Trophoblast cell (in vitro differentiated cells and primary cell): ENCODE measurements at regions not wholly inside any gene's neighbourhood (a gene's known extent, or its start where the extent isn't known, plus 50 kb on each side); places are given as distances from the start of the nearest gene placed in this dataset.

ENCODE experiments used
- DNase-seq, 2 donors: peaks; one replicate each; pipeline ENCODE4 v3.0.0-alpha.2; 2016
- H2AFZ ChIP-seq: 2 replicates; pipeline ENCODE4 v1.6.1; 2013; ENCODE audit warnings: low read length, moderate library complexity, mild to moderate bottlenecking; ENCODE audit not compliant: insufficient read depth, poor library complexity
- H2AK5ac ChIP-seq: 2 replicates; pipeline ENCODE4 v1.6.1; 2013; ENCODE audit warnings: mild to moderate bottlenecking, low read length
- H2BK120ac ChIP-seq: 2 replicates; pipeline ENCODE4 v1.6.1; 2013; ENCODE audit warnings: low read length, mild to moderate bottlenecking, moderate library complexity; ENCODE audit not compliant: insufficient read depth, poor library complexity
- H2BK12ac ChIP-seq: 2 replicates; pipeline ENCODE4 v1.6.1; 2013; ENCODE audit warnings: mild to moderate bottlenecking, low read length, moderate library complexity
- H2BK5ac ChIP-seq: 2 replicates; pipeline ENCODE4 v1.6.1; 2013; ENCODE audit warnings: low read length, low read depth, moderate library complexity, mild to moderate bottlenecking; ENCODE audit not compliant: poor library complexity
- H3K14ac ChIP-seq: 2 replicates; pipeline ENCODE4 v1.6.1; 2013; ENCODE audit warnings: mild to moderate bottlenecking, low read length
- H3K18ac ChIP-seq: 2 replicates; pipeline ENCODE4 v1.6.1; 2013; ENCODE audit warnings: mild to moderate bottlenecking, low read length
- H3K23ac ChIP-seq: 2 replicates; pipeline ENCODE4 v1.6.1; 2013; ENCODE audit warnings: low read length
- H3K27ac ChIP-seq: 2 replicates; pipeline ENCODE4 v1.5.1; 2013; ENCODE audit warnings: low read depth, mild to moderate bottlenecking, inconsistent platforms, low read length, moderate library complexity
- H3K27me3 ChIP-seq: 2 replicates; pipeline ENCODE4 v1.6.1; 2013; ENCODE audit warnings: inconsistent platforms, mild to moderate bottlenecking, low read length, moderate library complexity; ENCODE audit not compliant: insufficient read depth
- H3K36me3 ChIP-seq, 2 experiments: 1 replicate in 1 of 2; 2 replicates in 1 of 2; pipeline ENCODE4 v1.6.1; 2013; ENCODE audit warnings: low read length in 2 of 2, mild to moderate bottlenecking in 2 of 2, moderate library complexity in 1 of 2; ENCODE audit not compliant: insufficient read depth in 2 of 2, control insufficient read depth in 1 of 2
- H3K4ac ChIP-seq: 2 replicates; pipeline ENCODE4 v1.6.1; 2013; ENCODE audit warnings: low read depth, mild to moderate bottlenecking, low read length, moderate library complexity
- H3K4me1 ChIP-seq, 2 experiments: 1 replicate in 1 of 2; 2 replicates in 1 of 2; pipeline ENCODE4 v1.6.1; 2013; ENCODE audit warnings: low read length in 2 of 2, mild to moderate bottlenecking in 2 of 2, moderate library complexity in 1 of 2; ENCODE audit not compliant: insufficient read depth in 2 of 2, control insufficient read depth in 1 of 2
- H3K4me2 ChIP-seq: 2 replicates; pipeline ENCODE4 v1.6.1; 2013; ENCODE audit warnings: inconsistent platforms, mild to moderate bottlenecking, low read length, moderate library complexity
- H3K4me3 ChIP-seq: 2 replicates; pipeline ENCODE4 v1.5.1; 2013; ENCODE audit warnings: mild to moderate bottlenecking, low read depth, low read length, inconsistent platforms
- H3K79me1 ChIP-seq: one replicate; pipeline ENCODE4 v1.6.1; 2013; ENCODE audit warnings: low read length
- H3K79me2 ChIP-seq: 2 replicates; pipeline ENCODE4 v1.6.1; 2013; ENCODE audit warnings: low read length, mild to moderate bottlenecking; ENCODE audit not compliant: control insufficient read depth, insufficient read depth, poor library complexity
- H3K9ac ChIP-seq: 2 replicates; pipeline ENCODE4 v1.6.1; 2013; ENCODE audit warnings: mild to moderate bottlenecking, low read length
- H3K9me3 ChIP-seq: 2 replicates; pipeline ENCODE4 v1.6.1; 2013; ENCODE audit warnings: low read depth, mild to moderate bottlenecking, control low read depth, inconsistent platforms, low read length; ENCODE audit not compliant: insufficient read depth
- H4K12ac ChIP-seq: 2 replicates; pipeline ENCODE4 v1.6.1; 2013; ENCODE audit warnings: low read depth, mild to moderate bottlenecking, low read length, moderate library complexity
- H4K8ac ChIP-seq: 2 replicates; pipeline ENCODE4 v1.6.1; 2013; ENCODE audit warnings: low read depth, mild to moderate bottlenecking, low read length, moderate library complexity
- H4K91ac ChIP-seq: one replicate; pipeline ENCODE4 v1.6.1; 2013; ENCODE audit warnings: low read depth, mild to moderate bottlenecking, low read length, moderate library complexity
- WGBS: extraction: QIAGEN DNeasy Blood & Tissue Kit; methylation state at CpG from one replicate; pipeline ENCODE4 v1.1.7; 2013; ENCODE audit warnings: missing lambda C conversion rate; ENCODE audit not compliant: insufficient read length, insufficient coverage; ENCODE audit errors: extremely low coverage; 5-methylcytosine and 5-hydroxymethylcytosine counted together

DNA sequence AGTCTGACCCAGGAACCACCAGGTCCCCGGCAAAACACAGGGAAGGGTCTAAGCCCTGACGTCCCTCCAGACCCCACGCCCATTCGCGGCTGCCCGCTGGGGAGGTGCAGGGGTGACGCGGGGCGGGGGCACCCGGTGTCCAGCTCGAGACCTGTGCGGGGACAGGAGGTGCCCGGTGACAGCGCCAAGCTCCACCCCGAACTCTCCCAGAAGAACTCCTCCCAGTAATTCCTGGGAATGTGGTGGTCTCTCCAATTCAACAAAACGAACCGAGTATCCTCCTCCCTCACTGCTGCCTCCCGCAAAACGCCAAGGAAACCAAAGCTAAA, 164.1 kb upstream of the PDE10A start:
- no peak for DNase-seq
- H3K18ac ChIP-seq = no peak overlapping the region
- no peaks in the 10 kb centered on the region for H3K9me3 ChIP-seq
- H3K36me3 ChIP-seq = no peaks in the 10 kb centered on the region
- H3K79me2 ChIP-seq = no peaks in the 10 kb centered on the region
- no peak overlapping the region for H2BK5ac ChIP-seq
- no peak overlapping the region for H3K4me3 ChIP-seq
- no CpG with 5 or more reads among the region's 19 CpGs for whole genome bisulfite sequencing
- H3K4ac ChIP-seq = no peak overlapping the region
- no peak overlapping the region for H3K4me2 ChIP-seq
- H2BK12ac ChIP-seq = no peak overlapping the region
- H4K91ac ChIP-seq = no peak overlapping the region
- H2AFZ ChIP-seq = no peak overlapping the region
- H3K27me3 ChIP-seq = no peaks in the 10 kb centered on the region
- H4K8ac ChIP-seq = no peak overlapping the region
- no peak overlapping the region for H3K27ac ChIP-seq
- H3K79me1 ChIP-seq = no peaks in the 10 kb centered on the region
- H3K4me1 ChIP-seq = no peaks in the 10 kb centered on the region
- no peak overlapping the region for H3K9ac ChIP-seq
- no peak overlapping the region for H2BK120ac ChIP-seq
- no peak overlapping the region for H4K12ac ChIP-seq
- H3K14ac ChIP-seq = no peak overlapping the region
- H2AK5ac ChIP-seq = no peak overlapping the region
- no peak overlapping the region for H3K23ac ChIP-seq

DNA sequence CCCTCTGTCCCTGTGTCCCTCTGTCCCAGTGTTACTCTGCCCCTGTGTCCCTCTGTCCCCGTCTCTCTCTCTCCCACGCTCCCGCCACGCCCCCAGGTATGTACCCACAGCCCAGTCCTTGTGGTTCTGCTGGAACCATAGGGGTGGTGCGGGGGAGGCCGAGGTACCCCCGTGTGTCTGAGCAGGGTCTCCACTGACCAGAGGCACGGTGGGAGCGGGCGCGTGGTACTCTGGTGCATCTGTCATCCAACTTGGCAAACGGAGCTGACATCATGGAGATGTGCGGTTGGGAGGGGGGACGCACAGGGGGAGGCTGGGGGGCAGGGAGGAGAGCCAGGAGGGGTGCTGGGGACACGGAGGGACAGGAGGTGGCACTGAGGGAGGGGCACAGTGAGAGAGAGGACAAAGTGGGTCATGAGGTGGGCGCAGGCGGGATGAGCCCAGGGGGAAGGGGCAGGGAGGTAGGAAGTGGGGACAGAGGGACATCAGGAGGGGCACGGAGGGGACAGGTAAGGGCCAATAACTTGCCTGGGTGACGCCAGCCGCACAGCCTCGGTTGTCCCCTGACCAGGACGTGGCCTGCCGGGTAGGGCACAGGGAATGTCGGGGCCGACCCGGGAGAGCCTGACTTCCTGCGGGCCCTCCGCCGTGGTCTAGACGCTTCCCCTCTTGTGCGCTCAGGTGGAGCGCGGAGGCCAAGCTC, 163.6 kb upstream of the PDE10A start:
- no peaks in the 10 kb centered on the region for H3K79me2 ChIP-seq
- no peak overlapping the region for H3K18ac ChIP-seq
- H3K4ac ChIP-seq = no peak overlapping the region
- H3K4me3 ChIP-seq = peak overlapping the region; percentile 59
- H3K9me3 ChIP-seq = no peaks in the 10 kb centered on the region
- H3K9ac ChIP-seq = no peak overlapping the region
- H3K36me3 ChIP-seq = no peaks in the 10 kb centered on the region
- no CpG with 5 or more reads among the region's 33 CpGs for WGBS
- H3K27me3 ChIP-seq = no peaks in the 10 kb centered on the region
- H2BK12ac ChIP-seq = no peak overlapping the region
- H3K27ac ChIP-seq = no peak overlapping the region
- no peak overlapping the region for H2AK5ac ChIP-seq
- no peak overlapping the region for H2BK120ac ChIP-seq
- no peak overlapping the region for H4K8ac ChIP-seq
- no peak overlapping the region for H4K91ac ChIP-seq
- no peak overlapping the region for H2BK5ac ChIP-seq
- H3K79me1 ChIP-seq = no peaks in the 10 kb centered on the region
- H2AFZ ChIP-seq = no peak overlapping the region
- H3K4me2 ChIP-seq = no peak overlapping the region
- H3K4me1 ChIP-seq = no peaks in the 10 kb centered on the region
- no peak for DNase-seq
- H3K23ac ChIP-seq = no peak overlapping the region
- H3K14ac ChIP-seq = no peak overlapping the region
- no peak overlapping the region for H4K12ac ChIP-seq

- no peak overlapping the region for H2AFZ ChIP-seq
- H3K79me2 ChIP-seq = no peaks in the 10 kb centered on the region
- H3K18ac ChIP-seq = no peak overlapping the region
- no peaks in the 10 kb centered on the region for H3K27me3 ChIP-seq
- H3K36me3 ChIP-seq = no peaks in the 10 kb centered on the region
- no peak overlapping the region for H3K4me2 ChIP-seq
- H3K27ac ChIP-seq = no peak overlapping the region
- DNase-seq = no peak
- no peak overlapping the region for H2BK5ac ChIP-seq
- H3K9ac ChIP-seq = no peak overlapping the region
- no CpG with 5 or more reads among the region's 9 CpGs for WGBS
- no peak overlapping the region for H4K12ac ChIP-seq
- H4K8ac ChIP-seq = no peak overlapping the region
- H2BK120ac ChIP-seq = no peak overlapping the region
- no peak overlapping the region for H2BK12ac ChIP-seq
- no peaks in the 10 kb centered on the region for H3K4me1 ChIP-seq
- H3K9me3 ChIP-seq = no peaks in the 10 kb centered on the region
- no peak overlapping the region for H3K23ac ChIP-seq
- H3K4ac ChIP-seq = no peak overlapping the region
- H3K4me3 ChIP-seq = no peak overlapping the region
- no peak overlapping the region for H2AK5ac ChIP-seq
- no peak overlapping the region for H3K14ac ChIP-seq
- H4K91ac ChIP-seq = no peak overlapping the region
- no peaks in the 10 kb centered on the region for H3K79me1 ChIP-seq
These were observed 162.3 kb upstream of the PDE10A start for GRCh38 chr6:165825256-165825815.

DNA sequence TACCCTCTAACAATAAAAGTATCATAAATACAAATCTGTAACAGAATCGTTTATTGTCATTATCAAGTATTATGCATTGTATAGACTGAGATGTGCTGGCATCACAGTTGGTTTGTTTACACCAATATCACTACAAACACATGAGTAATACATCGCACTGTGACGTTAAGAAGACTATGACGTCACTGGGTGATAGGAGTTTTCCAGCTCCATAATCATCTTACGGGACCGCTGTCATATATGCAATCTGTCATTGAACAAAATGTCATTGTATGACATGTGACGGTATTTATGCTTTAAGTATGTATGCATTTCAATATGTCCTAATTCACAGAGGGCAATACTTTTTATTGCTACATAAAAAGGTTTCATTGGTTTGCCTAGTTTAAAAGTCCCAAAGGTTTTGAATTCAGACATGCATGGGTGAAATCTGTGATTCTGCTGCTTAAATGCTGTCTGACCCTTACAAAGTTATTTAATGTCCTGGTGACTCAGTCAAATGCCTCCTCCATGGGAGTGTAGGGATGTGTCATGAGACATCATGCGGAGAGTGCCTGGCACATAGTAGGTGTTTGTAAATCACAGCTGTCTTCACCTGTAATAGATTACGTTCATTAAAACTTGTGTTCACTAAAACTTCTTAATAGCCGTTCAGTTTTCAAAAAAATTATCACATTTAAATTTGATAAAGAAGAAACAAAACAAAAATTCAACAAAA, 160.7 kb upstream of the PDE10A start:
- Histone ChIP-seq H3K23ac (no peak overlapping the region), H3K27me3 (no peaks in the 10 kb centered on the region), H2BK120ac (no peak overlapping the region), H3K4ac (no peak overlapping the region), H4K8ac (no peak overlapping the region), H3K4me3 (no peak overlapping the region), H2BK12ac (no peak overlapping the region), H3K4me1 (no peaks in the 10 kb centered on the region), H4K91ac (no peak overlapping the region), H3K27ac (no peak overlapping the region), H3K18ac (no peak overlapping the region), H3K36me3 (no peaks in the 10 kb centered on the region), H2AK5ac (no peak overlapping the region), H3K14ac (no peak overlapping the region), H3K9me3 (no peaks in the 10 kb centered on the region), H4K12ac (no peak overlapping the region), H3K4me2 (no peak overlapping the region), H3K79me1 (no peaks in the 10 kb centered on the region), H3K9ac (no peak overlapping the region), H2AFZ (no peak overlapping the region), H3K79me2 (no peaks in the 10 kb centered on the region), H2BK5ac (no peak overlapping the region)
- no CpG with 5 or more reads among the region's 10 CpGs for WGBS
- DNase-seq = no peak
